Suprapubic skin (tissue), 4 donors: ENCODE measurements at regions not wholly inside any gene's neighbourhood (a gene's known extent, or its start where the extent isn't known, plus 50 kb on each side); places are given as distances from the start of the nearest gene placed in this dataset.

Experiments
- CTCF ChIP-seq, 2 donors: fragments of 200-600 bp in 1 of 2; fragments of 450-650 bp in 1 of 2; sonication (generic) in 1 of 2; IDR thresholded peaks; one replicate each; pipeline ENCODE4 v1.5.1; 2016 to 2019; ENCODE audit warnings: antibody characterized with exemption in 2 of 2, mild to moderate bottlenecking in 1 of 2, moderate library complexity in 1 of 2
- EP300 ChIP-seq: sonication (generic); formaldehyde crosslinking; IDR thresholded peaks from one replicate; pipeline ENCODE4 v1.6.1; 2017; ENCODE audit warnings: antibody characterized with exemption
- POLR2A ChIP-seq, 2 donors: fragments of 450-650 bp; IDR thresholded peaks; one replicate each; pipeline ENCODE4 v1.6.1; 2017; ENCODE audit warnings: antibody characterized with exemption in 2 of 2, mild to moderate bottlenecking in 2 of 2, moderate library complexity in 2 of 2
- POLR2AphosphoS5 ChIP-seq, 3 donors: sonication (generic); formaldehyde crosslinking; IDR thresholded peaks; one replicate each; pipeline ENCODE4 v1.6.1; 2017; ENCODE audit warnings: antibody characterized with exemption in 3 of 3

- no peak for TF ChIP-seq CTCF (IDR thresholded peaks at IDR 0.05)
- TF ChIP-seq POLR2AphosphoS5 (IDR thresholded peaks at IDR 0.05), result no peak
- no peak for TF ChIP-seq POLR2A (IDR thresholded peaks at IDR 0.05)
- TF ChIP-seq EP300, result no peak
These were observed 77.3 kb upstream of the KCNH7 start for GRCh38 chr2:162915858-162916257.
